WERI-Rb-1 (cell line): ENCODE measurements at regions not wholly inside any gene's neighbourhood (a gene's known extent, or its start where the extent isn't known, plus 50 kb on each side); places are given as distances from the start of the nearest gene placed in this dataset.

Source experiments
- DNase-seq: peaks from one replicate; pipeline ENCODE4 v3.0.0-alpha.2; 2020
- H3K27ac ChIP-seq: fragments of 250-450 bp; sonication (Bioruptor Pico); 2 replicates; pipeline ENCODE4 v1.5.1; 2020; ENCODE audit warnings: mild to moderate bottlenecking, moderate library complexity
- H3K27me3 ChIP-seq: fragments of 250-450 bp; sonication (Bioruptor Pico); 2 replicates; pipeline ENCODE4 v1.5.1; 2021; ENCODE audit warnings: mild to moderate bottlenecking, low read depth, moderate library complexity; ENCODE audit not compliant: insufficient read depth, severe bottlenecking
- H3K36me3 ChIP-seq: fragments of 250-450 bp; sonication (Bioruptor Pico); 2 replicates; pipeline ENCODE4 v1.5.1; 2020; ENCODE audit warnings: mild to moderate bottlenecking, moderate library complexity
- H3K4me3 ChIP-seq: 2 replicates; pipeline ENCODE4 v1.5.1; 2011; ENCODE audit warnings: low read depth, mild to moderate bottlenecking, control low read depth, low read length
- H3K9me3 ChIP-seq: fragments of 250-450 bp; sonication (Bioruptor Pico); 2 replicates; pipeline ENCODE4 v1.5.1; 2021; ENCODE audit warnings: mild to moderate bottlenecking, moderate library complexity; ENCODE audit not compliant: severe bottlenecking
- CTCF ChIP-seq: IDR thresholded peaks from 2 replicates; pipeline ENCODE4 v1.5.1; 2011; ENCODE audit warnings: low read depth, mild to moderate bottlenecking, control low read depth, inconsistent platforms, low read length

GRCh38 chr6:12238219-12238618 lies 51.9 kb upstream of the EDN1 start:
- Histone ChIP-seq H3K4me3 (no peak overlapping the region), H3K9me3 (peaks cover 3% of the 10 kb centered on the region), H3K27ac (no peak overlapping the region), H3K27me3 (peaks cover 10% of the 10 kb centered on the region), H3K36me3 (no peaks in the 10 kb centered on the region)
- no peak for DNase-seq
- TF ChIP-seq CTCF, result no peak
